Putamen (tissue), 1 donor: ENCODE measurements at regions not wholly inside any gene's neighbourhood (a gene's known extent, or its start where the extent isn't known, plus 50 kb on each side); places are given as distances from the start of the nearest gene placed in this dataset.
A peak's percentile ranks its signal among the peaks of the same experiment; 100 is the strongest.

Source experiments
- DNase-seq: peaks from one replicate; pipeline ENCODE4 v3.0.0-alpha.2; 2016; ENCODE audit warnings: low spot score

DNA sequence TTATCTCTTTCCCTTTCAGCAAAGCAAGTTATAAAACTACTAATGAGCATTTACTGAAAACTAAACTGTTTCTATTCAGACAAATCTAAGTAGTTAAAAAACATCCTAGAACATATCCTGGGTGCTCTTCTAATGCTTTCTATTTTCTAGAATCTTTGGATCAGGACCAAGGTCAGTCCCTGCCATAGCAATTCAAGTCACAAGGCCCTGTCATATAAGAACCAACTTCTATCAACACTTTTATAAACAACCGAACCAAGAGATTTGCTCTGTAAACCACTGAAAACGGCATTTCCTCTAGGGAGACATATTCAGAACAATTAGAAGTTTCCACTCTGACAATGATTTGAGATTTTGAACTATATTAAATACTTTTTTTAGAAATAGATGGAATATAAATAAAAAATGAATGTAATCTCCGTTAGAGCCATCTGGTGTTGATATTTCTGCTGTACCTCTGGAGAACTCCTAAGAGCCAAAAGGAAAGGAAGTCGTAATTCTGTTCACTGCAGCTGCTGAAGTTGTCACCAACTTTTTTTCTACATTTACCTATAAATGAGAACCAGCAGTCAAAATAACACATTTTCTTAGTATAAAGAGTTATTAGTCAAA is 51.4 kb upstream of the LGSN start:
- no peak for DNase-seq

DNA sequence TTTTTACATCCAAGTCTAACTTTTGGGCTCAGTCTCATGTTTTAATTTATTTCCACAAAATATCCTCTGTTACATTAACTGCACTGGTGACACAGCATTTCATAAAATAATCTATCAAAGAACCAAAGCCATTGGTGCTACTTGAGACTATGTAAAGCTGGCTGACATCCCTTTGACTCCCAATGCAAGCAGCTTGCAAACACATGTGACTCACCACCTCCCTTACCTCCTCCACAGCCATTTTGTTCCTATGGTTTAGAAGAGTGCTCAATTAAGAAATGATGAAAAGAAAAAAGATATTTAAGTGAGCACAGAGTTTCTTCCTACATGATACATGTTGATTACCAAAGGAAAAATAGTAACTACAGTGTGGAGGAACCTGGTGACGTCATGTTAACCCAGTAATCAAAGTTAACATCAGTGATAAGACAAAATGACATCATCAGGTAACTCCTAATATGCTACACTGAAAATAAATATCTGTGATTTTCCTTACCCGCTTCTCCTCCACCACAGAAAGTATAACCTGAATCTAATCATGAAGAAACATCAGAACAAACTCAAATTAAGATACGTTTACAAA is 53.3 kb upstream of the LGSN start:
- DNase-seq: peak; percentile 46

DNA sequence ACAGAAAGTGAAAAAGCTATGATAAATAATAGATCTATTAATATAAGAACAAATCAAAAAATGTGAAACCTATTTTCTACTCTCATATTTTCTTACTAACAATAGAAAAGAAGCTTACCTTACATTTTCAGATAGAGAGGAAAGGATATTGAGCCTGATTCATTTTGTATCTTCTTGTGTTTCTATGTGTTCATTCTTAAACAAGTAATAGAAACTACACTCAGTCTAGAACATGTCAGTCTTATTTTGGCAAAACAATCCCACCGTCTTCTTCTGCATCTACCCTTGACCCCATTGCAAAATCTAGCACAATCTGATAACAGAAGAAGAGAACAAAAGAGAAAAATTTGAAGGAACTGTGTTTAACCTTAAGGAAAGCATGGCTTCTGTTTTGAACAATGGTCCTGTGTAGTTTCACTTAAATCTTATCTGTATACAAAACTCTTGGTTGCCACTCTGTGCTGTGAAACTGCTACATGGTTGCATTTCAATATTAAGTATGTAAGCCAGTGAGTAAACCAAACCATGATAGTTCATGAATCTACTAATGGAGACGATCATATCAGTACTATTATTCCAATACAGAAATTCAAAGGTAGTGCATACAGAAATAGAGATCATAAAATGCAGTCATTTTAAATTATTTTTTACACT is 69.5 kb upstream of the LGSN start:
- no peak for DNase-seq

DNA sequence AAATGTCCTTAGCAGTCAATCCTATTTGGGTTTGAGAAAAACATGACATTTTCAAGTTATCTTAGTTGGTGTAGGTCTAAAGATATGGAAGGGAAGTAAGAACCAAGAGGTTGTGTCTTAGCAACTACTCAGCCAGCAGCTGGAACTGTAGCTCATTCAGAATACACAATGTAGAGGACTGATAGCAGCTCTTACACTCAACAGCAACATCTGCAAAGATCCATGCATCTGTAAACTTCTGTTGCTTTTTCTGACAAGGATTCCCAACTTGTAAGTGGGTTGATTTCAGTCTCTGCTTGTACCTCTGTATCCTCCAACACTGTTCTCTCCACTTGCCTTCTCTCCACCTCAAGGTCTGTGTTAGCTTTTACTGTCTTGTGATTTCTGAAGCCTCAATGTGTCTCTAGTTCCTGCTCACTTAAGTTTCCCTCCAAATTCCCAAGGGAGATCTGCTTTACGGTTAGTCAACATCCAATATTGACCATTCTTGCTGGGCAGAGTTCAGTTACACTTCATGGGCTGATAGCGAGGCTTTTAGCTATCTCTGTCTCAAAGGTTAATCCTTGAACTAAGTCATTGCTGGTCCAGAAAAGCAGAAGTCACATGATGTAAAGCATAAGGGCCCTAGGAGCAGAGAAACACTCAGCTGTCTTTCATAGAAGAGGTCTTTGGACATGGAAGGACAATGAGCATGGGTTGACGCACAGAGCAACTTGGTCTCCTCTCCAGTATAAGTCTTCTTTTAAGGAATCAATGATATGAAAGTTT is 71.6 kb upstream of the LGSN start:
- no peak for DNase-seq

DNA sequence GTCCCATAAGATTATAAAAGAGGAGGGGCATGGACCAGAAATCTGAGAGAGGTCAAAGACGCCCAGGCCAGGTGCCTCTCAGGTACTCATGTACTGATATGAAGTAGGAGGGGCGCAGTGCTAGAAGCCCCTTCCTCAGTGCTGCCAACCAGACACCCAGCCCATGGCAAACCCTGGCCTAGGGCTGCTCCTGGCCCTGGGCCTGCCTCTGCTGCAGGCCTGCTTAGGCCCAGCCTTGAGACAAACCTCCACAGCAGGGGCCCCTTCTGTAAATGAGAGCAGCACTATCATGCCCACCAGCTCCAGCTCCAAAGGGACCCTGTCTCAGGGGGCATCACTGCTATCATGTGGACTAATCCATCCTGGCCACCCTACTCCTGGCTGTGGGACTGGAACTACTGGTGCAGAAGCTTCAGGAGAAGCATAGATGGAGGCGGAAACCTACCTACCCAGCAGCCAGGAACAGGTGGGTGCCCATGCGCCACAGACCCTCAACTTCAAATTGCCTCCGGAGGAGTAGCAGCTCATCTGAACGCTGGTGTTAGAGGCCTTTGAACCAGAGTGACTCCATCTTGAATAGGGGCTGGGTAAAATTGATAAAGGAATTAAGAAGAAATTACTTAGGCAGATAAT is 72.4 kb upstream of the LGSN start:
- DNase-seq: no peak

DNA sequence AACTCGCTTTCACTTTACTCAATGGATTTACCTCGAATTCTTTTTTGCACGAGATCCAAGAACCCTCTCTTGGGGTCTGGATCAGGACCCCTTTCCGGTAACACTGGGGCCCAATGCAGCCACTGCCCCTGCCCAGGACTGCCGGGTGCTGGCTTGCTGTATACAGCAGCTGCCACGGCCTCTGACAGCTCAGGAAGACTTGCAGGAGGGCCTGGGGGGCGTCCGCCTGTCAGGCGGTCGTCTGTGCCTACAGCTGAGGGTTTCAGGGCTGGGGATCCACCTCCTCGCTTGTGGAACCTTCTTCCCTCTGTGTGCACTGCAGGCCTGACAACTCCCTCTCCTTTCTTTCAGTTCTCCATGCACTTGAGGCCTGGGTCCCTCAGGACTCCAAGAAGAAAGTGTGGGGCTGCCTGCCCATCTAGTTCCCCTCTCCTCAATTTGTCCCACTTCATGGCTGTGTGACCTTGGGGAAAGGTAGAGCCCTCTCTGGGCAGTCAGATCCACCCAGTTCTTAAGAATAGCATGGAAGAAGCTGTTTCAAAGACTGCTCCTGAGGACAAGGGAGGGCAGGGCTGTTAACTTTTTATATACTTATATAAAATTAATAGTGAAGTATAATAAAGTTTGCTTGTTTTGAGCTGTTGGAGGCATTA is 75.0 kb upstream of the LGSN start:
- DNase-seq: no peak

DNA sequence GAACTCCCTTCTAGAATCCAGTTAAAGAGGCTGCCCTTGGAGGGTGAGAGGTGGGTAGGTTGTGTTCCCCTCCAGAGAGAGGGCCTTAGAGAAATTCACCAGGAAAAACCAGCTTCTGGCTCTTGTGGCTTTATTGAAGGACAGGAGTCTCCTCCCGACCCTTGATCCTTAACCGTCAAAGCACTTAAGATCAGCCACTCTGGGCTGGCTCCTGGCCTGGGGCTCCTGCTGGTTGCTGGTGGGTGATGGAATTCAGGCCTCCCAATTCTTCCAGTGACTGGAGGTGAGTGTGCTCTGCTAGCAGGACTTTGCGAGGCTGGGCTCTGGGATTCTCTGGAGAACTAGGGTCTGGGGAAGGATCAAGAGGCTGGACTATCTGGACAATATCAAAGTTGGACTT is 75.6 kb upstream of the LGSN start:
- DNase-seq: no peak

DNA sequence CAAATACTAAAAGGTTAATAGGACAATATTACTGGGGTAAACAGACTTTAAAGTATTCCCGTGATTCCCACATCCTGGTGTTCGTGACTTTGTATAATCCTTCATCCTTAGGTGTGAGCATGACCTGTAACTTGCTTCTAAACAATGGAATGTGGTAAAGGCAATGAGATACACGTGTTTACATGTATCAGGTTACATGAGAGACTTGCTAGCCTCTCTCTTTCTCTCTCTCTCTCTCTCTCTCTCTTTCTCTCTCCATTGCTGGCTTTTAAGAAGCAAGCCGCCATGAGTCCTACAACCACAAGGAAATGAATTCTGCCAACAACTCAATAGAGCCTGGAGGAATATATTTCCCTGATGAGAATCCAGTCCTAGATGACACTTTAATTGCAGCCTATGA is 83.9 kb upstream of the LGSN start:
- DNase-seq: no peak

DNA sequence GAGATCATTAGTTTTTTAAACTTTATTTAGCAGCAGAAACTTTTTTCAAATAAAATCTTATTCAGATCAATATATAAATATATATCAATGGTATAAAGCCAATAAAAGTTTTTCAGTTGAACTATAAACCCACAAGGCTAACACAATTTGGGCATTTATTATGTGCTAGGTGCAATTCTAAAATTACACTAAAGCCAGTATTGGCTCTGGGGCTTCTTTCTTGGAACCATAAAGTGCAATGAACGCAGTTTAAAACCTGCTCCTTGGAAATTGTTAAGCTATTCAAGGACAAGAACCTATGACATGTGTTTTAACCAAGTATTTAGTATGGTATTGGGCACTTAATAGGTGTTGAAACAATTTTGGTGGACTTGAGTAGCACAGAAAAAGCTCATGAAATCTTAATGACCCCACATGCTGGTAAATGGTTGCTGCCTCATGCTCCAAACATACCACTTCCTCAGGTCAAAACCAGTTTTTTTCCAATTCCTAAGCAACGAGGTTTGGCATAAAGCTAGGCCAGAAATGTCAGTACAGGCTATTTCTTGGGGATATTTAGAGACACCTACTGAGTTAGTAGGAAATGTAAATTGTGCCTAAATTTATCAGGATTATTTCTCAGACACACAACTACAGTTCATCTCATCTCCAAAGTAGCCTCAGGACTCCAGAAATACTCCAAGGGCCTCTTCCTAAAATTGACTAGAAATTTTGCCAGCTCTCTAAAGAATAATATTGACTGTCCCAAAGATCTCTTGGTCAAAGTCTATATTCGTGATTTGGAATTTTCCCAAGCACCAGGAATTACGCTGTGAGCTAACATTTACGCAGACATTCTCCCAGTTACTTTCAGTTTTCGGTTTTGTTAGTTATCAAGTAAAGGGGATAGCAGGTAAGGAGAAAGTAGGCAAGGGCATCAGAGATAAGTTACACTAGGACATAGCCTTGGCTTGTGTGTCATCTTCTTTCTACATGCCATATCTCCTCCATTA is 90.9 kb upstream of the LGSN start:
- no peak for DNase-seq

DNA sequence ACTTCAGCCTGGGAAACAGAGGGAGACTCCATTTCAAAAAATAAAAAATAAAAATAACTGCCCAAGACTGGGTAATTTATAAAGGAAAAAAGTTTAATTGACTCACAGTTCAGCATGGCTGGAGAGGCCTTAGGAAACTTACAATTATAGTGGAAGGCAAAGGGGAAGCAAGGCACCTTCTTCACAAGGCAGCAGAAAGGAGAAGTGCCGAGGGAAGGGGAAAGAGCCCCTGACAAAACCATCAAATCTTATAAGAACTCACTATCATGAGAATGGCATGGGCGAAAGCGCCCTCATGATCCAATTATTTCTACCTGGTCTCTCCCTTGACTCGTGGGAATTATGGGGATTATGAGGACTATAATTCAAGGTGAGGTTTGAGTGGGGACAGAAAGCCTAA is 95.5 kb upstream of the LGSN start:
- DNase-seq: no peak

DNA sequence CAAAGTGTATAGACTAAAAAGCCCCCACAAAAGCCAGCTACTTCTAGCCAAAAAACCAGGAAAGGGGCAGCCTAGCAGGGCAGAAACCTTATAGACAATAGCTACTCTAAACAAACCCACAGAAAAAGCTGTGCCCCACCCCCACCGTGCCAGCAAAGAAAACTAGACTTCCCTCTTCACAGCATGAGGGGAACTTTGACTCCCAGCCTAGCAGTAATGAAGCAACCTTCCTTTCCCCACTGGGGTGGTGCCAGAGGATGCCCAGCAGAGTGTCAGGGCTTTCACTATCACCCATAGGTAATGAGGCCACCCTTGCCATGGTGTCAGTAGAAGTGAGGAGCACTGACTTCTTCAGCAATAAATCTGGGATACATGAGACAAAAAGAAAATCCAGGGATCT is 99.0 kb upstream of the LGSN start:
- DNase-seq: no peak

DNA sequence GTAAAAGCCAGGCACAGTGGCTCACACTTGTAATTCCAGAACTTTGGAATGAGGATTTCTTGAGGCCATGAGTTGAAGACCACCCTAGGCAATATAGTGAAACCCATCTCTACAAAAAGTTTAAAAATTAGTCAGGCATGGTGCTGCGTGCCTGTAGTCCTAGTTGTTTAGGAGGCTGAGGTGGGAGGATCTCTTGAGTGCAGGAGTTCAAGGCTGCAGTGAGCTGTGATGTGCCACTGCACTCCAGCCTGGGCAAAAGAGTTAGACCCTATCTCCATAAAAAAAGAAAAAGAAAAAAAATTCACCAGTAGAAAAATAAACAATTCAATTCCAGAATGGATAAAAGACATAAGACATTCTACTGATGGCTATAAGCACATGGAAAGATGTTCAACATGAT is 104.9 kb upstream of the LGSN start:
- DNase-seq: no peak

DNA sequence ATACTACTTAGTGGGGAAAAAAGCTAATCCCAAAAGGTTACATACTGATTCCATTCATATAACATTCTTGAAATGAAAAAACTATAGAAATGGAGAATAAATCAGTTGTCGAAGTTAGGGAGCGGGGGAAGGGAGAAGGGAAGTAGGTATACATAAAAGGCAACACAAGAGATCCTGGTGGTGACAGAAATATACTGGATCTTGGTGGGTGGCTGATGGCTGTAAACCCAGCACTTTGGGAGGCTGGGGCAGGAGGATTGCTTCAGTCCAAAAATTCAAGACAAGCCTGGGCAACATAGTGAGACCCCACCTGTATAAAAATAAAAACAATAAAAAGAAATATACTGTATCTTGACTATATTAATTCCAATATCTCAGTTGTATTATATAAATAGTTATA is 105.7 kb upstream of the LGSN start:
- no peak for DNase-seq

DNA sequence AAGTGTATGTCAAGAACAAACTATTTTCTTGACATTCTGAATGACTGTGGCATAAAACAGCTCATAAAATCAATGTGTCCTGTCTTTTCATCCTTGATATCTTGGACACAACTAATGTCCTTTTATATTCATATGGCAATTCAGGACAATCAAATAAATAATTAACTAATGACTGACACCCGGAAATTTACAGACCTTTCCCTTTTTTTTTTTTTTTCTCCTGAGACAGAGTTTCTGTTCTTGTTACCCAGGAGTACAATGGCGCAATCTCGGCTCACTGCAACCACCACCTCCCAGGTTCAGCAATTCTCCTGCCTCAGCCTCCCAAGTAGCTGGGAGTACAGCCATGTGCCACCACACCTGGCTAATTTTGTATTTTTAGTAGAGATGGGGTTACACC is 107.1 kb upstream of the LGSN start:
- DNase-seq: no peak

DNA sequence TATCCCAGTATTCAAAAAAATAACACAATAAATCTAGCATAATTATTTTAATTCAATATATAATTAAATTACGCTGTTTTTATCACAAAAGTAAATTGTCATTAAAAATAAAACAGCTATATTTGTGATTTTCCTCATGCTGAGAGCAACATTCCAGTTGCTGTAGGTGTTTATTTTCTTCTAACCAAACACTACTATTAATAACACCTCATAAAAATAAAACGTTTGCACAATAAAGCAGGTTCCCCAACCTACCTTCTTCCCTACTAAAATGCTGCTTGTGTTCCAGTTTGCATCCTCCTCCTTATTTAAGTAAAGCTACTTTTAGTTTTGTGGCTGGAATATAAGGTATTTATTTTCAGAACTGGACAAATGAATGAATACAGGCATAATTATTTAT is 108.2 kb upstream of the LGSN start:
- no peak for DNase-seq

DNA sequence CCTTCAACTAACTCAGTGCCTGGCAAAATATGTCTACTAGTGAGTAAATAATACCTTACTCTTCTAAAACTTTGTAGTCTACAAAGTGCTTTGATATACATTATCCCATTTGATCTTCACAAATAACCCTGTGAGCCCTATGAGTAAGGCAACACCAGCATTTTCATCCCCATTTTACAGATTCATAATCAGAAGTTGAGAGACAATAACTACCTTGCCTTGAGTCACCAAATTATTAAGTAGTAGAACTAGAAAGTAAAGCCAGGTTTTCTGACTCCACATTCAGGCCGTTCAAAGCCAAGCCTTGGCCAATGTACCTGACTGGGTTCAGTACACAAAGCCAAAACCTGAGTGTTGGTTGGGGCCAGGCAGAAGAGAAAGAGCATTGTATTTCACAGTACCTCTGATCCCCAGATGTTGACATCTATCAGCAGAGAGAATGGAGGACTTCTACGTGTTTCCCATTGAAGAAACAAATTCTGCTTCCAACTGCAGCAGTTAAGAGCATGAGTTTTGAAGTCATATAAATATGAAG is 111.3 kb upstream of the LGSN start:
- DNase-seq: no peak

DNA sequence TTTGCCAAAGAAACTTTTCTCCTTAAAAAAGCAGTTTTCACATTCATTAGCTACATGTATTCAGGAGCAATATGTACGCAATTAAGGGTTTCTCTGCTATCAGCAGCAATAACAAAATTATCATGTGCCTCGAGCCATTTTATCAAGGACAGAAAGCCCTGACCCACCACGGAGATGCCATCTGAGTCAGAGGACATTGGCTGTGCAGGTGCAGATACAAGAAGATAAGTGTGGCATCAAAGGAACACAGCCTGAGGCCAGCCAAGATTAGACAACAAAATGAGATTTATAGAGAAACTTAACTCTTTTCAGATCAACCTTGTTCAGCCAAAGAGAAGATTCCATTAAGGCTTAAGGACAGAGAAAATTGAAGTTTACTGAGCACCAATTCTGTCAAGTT is 115.2 kb upstream of the LGSN start:
- no peak for DNase-seq

DNA sequence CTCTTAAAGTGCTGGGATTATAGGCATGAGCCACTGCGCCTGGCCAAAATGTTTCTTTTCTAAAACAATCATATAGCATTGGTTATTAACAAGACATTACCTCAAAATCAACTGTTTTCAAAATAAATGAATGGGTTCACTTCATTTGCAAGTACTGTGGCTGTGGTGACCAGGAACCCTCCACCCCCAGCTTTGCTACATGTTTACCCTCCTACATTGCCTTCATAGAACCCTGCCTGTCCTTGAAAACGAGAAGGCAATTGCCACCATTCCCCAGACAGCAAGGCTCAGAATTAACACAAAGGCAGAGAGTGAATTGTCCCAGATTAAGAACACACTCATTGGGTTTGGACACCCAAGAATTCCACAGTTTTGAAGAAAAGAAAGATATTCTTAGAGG is 116.6 kb upstream of the LGSN start:
- DNase-seq: no peak

DNA sequence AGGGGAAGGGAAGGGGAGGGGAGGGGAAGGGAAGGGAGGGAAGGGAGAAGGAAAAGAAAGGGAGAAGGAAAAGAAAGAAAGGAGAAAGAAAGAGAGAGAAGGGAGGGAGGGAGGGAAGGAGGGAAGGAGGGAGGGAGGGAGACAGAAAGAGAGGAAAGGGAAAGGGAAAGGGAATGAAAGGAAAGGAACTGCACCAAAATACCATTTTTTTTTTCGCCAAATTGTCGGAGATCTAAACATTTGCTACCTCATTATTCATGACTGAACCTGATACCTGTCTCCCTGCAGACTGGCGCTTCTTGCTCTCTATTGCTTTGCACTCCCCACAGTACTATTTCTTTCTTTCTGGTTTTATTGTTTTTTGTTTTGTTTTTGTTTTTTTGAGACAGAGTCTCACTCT is 117.3 kb upstream of the LGSN start:
- no peak for DNase-seq

DNA sequence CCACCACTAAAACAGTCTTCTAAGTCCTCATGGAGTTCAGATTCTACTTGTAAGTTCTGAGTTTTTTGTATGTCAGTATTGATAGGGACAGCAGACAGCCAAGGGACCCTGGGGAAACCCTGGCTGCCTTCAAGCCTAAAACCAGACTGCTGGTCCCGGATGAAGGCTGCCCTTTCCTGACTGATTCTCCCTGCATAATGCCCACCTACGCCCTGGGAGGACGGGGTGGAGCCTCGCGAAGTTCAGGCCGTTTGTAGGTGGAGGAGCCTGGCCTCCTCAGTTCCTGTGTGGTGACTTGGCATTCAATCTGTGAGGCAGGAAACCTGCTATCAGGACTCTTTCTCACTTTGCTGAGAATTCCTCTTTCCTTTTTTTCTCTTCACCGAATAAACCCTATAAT is 120.3 kb upstream of the LGSN start:
- no peak for DNase-seq

DNA sequence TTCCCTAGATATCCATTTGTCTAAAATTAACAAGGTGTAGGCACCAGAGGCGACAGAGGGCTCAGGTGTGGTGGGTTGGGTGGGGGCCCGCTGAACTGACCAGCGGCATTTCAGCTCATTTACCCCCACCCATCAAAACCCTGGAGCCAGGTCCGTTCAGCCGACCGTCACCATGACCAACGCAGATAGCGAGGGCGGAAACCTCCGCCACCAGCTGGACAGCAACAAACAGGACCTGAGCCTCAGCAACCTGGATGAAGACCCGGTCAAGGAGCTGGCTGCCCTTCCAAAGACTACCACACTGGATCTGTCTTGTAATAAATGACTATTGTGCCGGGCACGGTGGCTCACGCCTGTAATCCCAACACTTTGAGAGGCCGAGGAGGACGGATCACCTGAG is 120.8 kb upstream of the LGSN start:
- no peak for DNase-seq
